ENCODE measurements at regions not wholly inside any gene's neighbourhood (a gene's known extent, or its start where the extent isn't known, plus 50 kb on each side); places are given as distances from the start of the nearest gene placed in this dataset.

GRCh38 chr16:54798267-54798666 is 132.4 kb upstream of the IRX5 start:
- DNase-seq (ENCODE audit: extremely low read depth, low read depth): no peak
- TF ChIP-seq, protein P1, sequence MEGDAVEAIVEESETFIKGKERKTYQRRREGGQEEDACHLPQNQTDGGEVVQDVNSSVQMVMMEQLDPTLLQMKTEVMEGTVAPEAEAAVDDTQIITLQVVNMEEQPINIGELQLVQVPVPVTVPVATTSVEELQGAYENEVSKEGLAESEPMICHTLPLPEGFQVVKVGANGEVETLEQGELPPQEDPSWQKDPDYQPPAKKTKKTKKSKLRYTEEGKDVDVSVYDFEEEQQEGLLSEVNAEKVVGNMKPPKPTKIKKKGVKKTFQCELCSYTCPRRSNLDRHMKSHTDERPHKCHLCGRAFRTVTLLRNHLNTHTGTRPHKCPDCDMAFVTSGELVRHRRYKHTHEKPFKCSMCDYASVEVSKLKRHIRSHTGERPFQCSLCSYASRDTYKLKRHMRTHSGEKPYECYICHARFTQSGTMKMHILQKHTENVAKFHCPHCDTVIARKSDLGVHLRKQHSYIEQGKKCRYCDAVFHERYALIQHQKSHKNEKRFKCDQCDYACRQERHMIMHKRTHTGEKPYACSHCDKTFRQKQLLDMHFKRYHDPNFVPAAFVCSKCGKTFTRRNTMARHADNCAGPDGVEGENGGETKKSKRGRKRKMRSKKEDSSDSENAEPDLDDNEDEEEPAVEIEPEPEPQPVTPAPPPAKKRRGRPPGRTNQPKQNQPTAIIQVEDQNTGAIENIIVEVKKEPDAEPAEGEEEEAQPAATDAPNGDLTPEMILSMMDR (IDR thresholded peaks at IDR 0.05; ENCODE audit: low read depth, low read length): no peak

DNA sequence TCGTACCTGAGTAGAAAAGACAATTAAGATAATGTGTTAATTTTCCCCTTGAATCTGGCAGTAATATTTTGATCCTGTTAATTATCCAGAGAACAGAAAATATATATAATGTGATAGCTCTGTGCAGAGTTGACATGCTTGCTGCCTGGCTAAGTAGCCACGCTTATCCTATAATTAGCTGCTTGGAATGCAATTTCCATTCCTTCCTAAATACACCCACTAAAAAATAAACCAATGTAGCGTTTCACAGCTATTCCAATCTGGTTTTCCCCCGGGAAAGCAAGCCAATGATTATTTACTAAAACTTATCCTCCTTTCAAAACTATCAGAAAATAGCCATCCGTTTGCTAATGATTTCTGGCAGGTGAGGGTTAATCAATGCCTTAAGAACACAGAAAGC is 134.5 kb upstream of the IRX5 start:
- TF ChIP-seq, protein P1 (IDR thresholded peaks at IDR 0.05; ENCODE audit: low read depth, low read length): no peak
- DNase-seq (ENCODE audit: extremely low read depth, low read depth): no peak

DNA sequence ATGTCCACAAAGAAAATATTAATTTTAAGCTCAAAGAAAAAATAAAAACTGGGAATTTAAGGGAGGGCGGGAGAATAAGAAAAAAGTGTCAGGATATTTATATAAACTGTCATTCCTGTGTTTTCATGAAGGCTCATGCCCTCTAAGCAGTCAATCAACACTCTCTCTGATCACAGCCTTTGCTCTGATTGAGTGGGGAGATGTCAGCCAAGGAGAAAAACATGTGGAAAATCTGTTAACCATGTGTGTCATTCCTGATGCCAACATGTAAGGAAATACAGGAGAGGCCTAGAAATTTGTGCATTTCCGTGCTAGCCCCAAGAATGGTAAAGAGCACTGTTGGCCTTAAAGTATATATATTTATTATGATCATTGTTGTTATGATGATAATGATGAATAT is 137.9 kb upstream of the IRX5 start:
- DNase-seq (ENCODE audit: extremely low read depth, low read depth): no peak
- TF ChIP-seq, protein P1 (IDR thresholded peaks at IDR 0.05; ENCODE audit: low read depth, low read length): no peak

GRCh38 chr16:54787045-54787444 is 143.6 kb upstream of the IRX5 start:
- DNase-seq (ENCODE audit: extremely low read depth, low read depth): no peak
- TF ChIP-seq, protein P1 (IDR thresholded peaks at IDR 0.05; ENCODE audit: low read depth, low read length): no peak

DNA sequence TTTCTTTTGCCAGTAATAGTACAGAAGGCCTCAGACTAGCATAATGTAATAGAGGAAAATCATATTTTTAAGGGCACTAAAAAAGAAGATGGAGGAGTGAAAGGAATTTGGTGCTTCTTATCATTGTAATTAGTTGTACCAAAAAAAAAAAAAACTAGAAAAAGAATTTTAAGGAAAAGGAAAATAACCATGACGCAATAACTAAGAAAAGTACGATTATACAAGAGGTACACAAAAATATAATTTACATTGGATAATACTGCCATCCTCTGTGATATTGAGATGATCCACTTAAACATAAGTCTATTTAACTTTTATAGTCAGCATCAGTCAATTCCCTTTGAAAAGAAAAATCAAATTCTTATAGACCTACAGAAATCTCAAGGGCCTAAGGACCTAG is 146.7 kb upstream of the IRX5 start:
- no peak for DNase-seq (ENCODE audit: extremely low read depth, low read depth)
- TF ChIP-seq, protein P1 (IDR thresholded peaks at IDR 0.05; ENCODE audit: low read depth, low read length): no peak

DNA sequence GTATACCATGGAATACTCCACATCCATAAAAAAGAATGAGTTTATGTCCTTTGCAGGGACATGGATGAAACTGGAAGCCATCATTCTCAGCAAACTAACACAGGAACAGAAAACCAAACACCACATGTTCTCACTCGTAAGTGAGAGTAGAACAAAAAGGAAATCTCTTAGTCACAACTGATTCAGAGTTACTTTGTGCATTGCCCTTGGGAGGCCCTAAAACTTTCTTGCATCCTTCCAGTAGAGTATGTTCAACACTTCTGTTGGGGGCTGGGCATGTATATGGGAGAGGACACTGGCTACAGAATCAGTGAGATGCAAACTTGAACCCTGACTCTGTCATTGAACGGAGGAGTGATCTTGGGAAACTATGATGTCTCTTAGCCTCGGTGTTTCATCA is 147.4 kb upstream of the IRX5 start:
- no peak for DNase-seq (ENCODE audit: extremely low read depth, low read depth)
- TF ChIP-seq, protein P1 (IDR thresholded peaks at IDR 0.05; ENCODE audit: low read depth, low read length): no peak

DNA sequence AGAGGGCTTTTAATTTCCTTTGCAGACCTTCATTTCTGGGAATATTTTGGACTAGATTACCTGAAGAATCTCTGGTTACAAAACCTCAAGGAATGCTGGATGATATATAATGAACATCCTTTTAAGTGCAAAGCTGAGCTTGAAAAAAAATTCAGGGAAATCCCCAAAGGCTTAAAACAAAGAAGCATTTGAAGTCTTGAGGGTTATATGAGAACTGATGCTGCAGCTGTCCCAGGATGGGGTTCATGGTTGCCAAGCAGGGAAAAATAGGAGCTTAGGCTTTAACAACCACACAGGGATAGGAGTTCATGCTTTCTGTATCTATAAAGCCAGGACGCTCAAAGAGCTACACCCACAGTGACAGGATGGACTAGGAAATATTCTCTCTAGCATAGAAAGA is 150.4 kb upstream of the IRX5 start:
- DNase-seq (ENCODE audit: extremely low read depth, low read depth): no peak
- TF ChIP-seq, protein P1 (IDR thresholded peaks at IDR 0.05; ENCODE audit: low read depth, low read length): no peak
